Endothelial cell of umbilical vein (primary cell): ENCODE measurements at regions not wholly inside any gene's neighbourhood (a gene's known extent, or its start where the extent isn't known, plus 50 kb on each side); places are given as distances from the start of the nearest gene placed in this dataset.

Experiments used
- EZH2 ChIP-seq: IDR thresholded peaks from 2 replicates; pipeline ENCODE4 v1.6.1; 2012; ENCODE audit warnings: borderline replicate concordance, low read depth, mild to moderate bottlenecking, moderate library complexity, low read length, inconsistent platforms; ENCODE audit not compliant: severe bottlenecking
- JUN ChIP-seq: IDR thresholded peaks from 2 replicates; pipeline ENCODE4 v1.6.1; 2011; ENCODE audit warnings: borderline replicate concordance, low read depth; ENCODE audit not compliant: insufficient read length, insufficient read depth
- MYC ChIP-seq: IDR thresholded peaks from one replicate; pipeline ENCODE4 v1.6.1; 2011; ENCODE audit warnings: mild to moderate bottlenecking, low read depth, low read length
- POLR2A ChIP-seq: IDR thresholded peaks from 2 replicates; pipeline ENCODE4 v1.6.1; 2012; ENCODE audit warnings: low read depth, mild to moderate bottlenecking, control low read depth, low read length
- POLR2AphosphoS5 ChIP-seq: IDR thresholded peaks from 2 replicates; pipeline ENCODE4 v1.6.1; 2012; ENCODE audit warnings: low read depth, mild to moderate bottlenecking, control low read depth, low read length, moderate library complexity; ENCODE audit not compliant: insufficient read depth
- TF ChIP-seq, protein P1 (sequence below), 2 donors: IDR thresholded peaks; 1 replicate in 1 of 2; 2 replicates in 1 of 2; pipeline ENCODE4 v1.5.1; 2011; ENCODE audit warnings: low read length in 2 of 2, mild to moderate bottlenecking in 2 of 2, moderate library complexity in 2 of 2, control low read depth in 1 of 2, inconsistent platforms in 1 of 2, low read depth in 1 of 2; ENCODE audit not compliant: insufficient read depth in 1 of 2; ENCODE audit errors: extremely low read depth in 1 of 2
- TF ChIP-seq, protein P2 (sequence below): IDR thresholded peaks from 2 replicates; pipeline ENCODE4 v1.6.1; 2011; ENCODE audit not compliant: insufficient read depth, insufficient read length

DNA sequence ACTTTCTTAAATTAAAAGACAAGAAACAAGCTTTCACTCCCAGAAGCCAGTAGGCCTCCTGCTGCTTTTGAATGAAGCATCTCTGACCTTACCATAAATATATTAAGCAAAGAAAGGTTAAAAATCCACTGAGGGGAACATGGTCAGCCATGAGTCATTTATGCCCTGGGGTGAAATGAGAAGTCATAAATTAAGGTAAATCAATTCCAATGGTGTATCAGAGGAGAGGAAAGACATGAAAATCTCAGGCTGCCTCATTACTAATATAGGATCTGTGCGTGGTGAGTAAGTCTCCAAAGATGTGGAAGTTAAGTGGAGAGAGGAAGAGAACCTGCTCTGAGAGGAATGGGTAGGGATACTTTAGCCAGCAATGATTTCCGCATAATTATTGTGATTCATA, 292.3 kb upstream of the CHAC2 start:
- TF ChIP-seq, protein P1, sequence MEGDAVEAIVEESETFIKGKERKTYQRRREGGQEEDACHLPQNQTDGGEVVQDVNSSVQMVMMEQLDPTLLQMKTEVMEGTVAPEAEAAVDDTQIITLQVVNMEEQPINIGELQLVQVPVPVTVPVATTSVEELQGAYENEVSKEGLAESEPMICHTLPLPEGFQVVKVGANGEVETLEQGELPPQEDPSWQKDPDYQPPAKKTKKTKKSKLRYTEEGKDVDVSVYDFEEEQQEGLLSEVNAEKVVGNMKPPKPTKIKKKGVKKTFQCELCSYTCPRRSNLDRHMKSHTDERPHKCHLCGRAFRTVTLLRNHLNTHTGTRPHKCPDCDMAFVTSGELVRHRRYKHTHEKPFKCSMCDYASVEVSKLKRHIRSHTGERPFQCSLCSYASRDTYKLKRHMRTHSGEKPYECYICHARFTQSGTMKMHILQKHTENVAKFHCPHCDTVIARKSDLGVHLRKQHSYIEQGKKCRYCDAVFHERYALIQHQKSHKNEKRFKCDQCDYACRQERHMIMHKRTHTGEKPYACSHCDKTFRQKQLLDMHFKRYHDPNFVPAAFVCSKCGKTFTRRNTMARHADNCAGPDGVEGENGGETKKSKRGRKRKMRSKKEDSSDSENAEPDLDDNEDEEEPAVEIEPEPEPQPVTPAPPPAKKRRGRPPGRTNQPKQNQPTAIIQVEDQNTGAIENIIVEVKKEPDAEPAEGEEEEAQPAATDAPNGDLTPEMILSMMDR (IDR thresholded peaks at IDR 0.05; ENCODE audit: extremely low read depth in 1 of 2, insufficient read depth in 1 of 2, low read depth in 1 of 2, low read length in 2 of 2): no peak
- no peak for TF ChIP-seq POLR2AphosphoS5
- TF ChIP-seq, protein P2, sequence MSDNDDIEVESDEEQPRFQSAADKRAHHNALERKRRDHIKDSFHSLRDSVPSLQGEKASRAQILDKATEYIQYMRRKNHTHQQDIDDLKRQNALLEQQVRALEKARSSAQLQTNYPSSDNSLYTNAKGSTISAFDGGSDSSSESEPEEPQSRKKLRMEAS: no peak
- TF ChIP-seq POLR2A: no peak
- TF ChIP-seq EZH2: no peak
- no peak for TF ChIP-seq MYC
- TF ChIP-seq JUN: no peak
